ENCODE measurements at regions not wholly inside any gene's neighbourhood (a gene's known extent, or its start where the extent isn't known, plus 50 kb on each side); places are given as distances from the start of the nearest gene placed in this dataset.

DNA sequence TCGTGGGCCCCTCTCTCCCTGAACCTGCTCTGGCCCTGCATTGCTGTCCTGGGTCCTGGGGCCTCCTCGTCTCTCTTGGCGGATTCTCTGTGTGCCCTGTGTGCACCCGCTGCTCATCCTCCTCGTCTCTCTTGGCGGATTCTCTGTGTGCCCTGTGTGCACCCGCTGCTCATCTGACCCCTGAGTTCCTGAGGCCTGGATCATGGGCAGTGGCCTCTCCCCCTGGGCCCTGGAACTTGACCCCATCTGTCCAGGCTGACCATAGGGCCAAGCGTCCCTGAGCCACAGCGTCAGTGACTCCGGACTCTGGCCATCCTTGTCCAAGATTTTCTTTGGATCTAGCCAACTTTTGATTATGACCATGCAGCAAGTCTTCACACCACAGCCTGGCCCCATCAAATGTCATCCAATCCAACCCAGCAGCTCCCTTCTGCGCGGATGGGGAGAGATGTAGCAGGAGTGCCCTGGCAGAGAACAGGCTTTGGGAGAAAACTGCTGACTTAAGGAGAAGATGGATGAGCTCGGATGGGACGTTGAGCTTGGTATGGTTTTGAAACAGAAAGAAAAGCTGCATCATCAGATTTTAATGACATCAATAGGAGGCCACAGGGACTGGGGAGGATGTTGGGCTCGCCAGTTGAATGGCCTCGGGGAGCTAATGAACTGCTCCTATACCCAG lies 455.1 kb upstream of the HS6ST1 start:
- TF ChIP-seq, protein P1, sequence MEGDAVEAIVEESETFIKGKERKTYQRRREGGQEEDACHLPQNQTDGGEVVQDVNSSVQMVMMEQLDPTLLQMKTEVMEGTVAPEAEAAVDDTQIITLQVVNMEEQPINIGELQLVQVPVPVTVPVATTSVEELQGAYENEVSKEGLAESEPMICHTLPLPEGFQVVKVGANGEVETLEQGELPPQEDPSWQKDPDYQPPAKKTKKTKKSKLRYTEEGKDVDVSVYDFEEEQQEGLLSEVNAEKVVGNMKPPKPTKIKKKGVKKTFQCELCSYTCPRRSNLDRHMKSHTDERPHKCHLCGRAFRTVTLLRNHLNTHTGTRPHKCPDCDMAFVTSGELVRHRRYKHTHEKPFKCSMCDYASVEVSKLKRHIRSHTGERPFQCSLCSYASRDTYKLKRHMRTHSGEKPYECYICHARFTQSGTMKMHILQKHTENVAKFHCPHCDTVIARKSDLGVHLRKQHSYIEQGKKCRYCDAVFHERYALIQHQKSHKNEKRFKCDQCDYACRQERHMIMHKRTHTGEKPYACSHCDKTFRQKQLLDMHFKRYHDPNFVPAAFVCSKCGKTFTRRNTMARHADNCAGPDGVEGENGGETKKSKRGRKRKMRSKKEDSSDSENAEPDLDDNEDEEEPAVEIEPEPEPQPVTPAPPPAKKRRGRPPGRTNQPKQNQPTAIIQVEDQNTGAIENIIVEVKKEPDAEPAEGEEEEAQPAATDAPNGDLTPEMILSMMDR (conservative IDR thresholded peaks at IDR 0.05; ENCODE audit: low read depth, low read length), result no peak
- TF ChIP-seq EZH2 (IDR thresholded peaks at IDR 0.05; ENCODE audit: borderline replicate concordance, low read depth, low read length, poor library complexity, severe bottlenecking), result no peak

Measured in A673 (cell line).